ENCODE measurements at regions not wholly inside any gene's neighbourhood (a gene's known extent, or its start where the extent isn't known, plus 50 kb on each side); places are given as distances from the start of the nearest gene placed in this dataset.

DNA sequence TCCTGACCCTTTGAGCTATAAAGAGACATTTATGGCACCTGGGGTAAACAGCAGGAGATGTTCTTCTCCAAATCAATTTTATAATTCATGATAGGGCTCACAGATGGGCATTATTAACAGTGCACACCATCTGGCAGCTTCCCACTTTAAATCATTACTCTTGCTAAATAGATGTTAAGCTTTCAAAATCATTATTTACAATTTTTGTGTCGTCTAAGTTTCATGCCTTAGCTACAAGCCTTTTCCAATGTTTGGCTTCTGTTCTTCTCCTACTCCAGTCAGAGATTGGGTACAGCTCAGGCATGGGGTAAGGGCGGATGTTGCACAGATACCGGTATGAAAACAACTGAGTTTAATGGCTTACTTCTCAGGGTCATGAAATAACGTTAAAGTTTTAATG is 120.9 kb upstream of the PFN2 start:
- H4K8ac ChIP-seq (replicated peaks; ENCODE audit: insufficient read length, low read depth, low read length): no peak overlapping the region
- H3K4ac ChIP-seq (ENCODE audit: low read depth, low read length): no peak overlapping the region
- no peak overlapping the region for H2BK120ac ChIP-seq (ENCODE audit: low read depth, low read length, poor library complexity, severe bottlenecking)
- no peak overlapping the region for H3K27ac ChIP-seq (ENCODE audit: insufficient read length, low read depth, low read length)
- DNase-seq: no peak
- no peak overlapping the region for H3K9ac ChIP-seq (ENCODE audit: extremely low read depth, insufficient read length, low read length)
- Mint-ChIP-seq H3K27ac (no peak overlapping the region), H3K9me3 (peaks cover 0 to 6% of the 10 kb centered on the region in 2 experiments; a peak in 1 of 5 replicates), H3K36me3 (ENCODE audit: insufficient read depth in 1 of 3, low read depth in 3 of 3) (no peaks in the 10 kb centered on the region), H3K4me1 (peaks cover 18 to 28% of the 10 kb centered on the region in 2 experiments), H3K27me3 (ENCODE audit: low read depth) (0 out of 2 replicates have a peak, but pooled peaks cover 2% of the 10 kb centered on the region), H3K4me3 (no peak overlapping the region)
- WGBS (ENCODE audit: extremely low coverage, insufficient read length, low lambda C conversion rate): no CpG with 5 or more reads among the region's 4 CpGs
- H3K79me1 ChIP-seq (ENCODE audit: insufficient read depth, low read depth, low read length, poor library complexity, severe bottlenecking): no peaks in the 10 kb centered on the region
- TF ChIP-seq, protein P1, sequence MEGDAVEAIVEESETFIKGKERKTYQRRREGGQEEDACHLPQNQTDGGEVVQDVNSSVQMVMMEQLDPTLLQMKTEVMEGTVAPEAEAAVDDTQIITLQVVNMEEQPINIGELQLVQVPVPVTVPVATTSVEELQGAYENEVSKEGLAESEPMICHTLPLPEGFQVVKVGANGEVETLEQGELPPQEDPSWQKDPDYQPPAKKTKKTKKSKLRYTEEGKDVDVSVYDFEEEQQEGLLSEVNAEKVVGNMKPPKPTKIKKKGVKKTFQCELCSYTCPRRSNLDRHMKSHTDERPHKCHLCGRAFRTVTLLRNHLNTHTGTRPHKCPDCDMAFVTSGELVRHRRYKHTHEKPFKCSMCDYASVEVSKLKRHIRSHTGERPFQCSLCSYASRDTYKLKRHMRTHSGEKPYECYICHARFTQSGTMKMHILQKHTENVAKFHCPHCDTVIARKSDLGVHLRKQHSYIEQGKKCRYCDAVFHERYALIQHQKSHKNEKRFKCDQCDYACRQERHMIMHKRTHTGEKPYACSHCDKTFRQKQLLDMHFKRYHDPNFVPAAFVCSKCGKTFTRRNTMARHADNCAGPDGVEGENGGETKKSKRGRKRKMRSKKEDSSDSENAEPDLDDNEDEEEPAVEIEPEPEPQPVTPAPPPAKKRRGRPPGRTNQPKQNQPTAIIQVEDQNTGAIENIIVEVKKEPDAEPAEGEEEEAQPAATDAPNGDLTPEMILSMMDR (conservative IDR thresholded peaks at IDR 0.05): no peak
- H3T11ph ChIP-seq (ENCODE audit: low read length): no peak overlapping the region
- H3K23me2 ChIP-seq (ENCODE audit: insufficient read length, low read depth, low read length, poor library complexity, severe bottlenecking): no peaks in the 10 kb centered on the region
- H3K4me2 ChIP-seq (ENCODE audit: insufficient read depth, insufficient read length, low read length): no peak overlapping the region
- H4K20me1 ChIP-seq (ENCODE audit: control insufficient read depth, insufficient read depth, insufficient read length): no peaks in the 10 kb centered on the region
- no peak overlapping the region for H2BK15ac ChIP-seq (ENCODE audit: low read depth, low read length)
- H2BK20ac ChIP-seq (ENCODE audit: low read depth, low read length, poor library complexity, severe bottlenecking): no peak overlapping the region
- H2AFZ ChIP-seq (ENCODE audit: low read length): no peak overlapping the region
- no peak overlapping the region for H4K5ac ChIP-seq (ENCODE audit: insufficient read length, low read depth, low read length)
- no peak overlapping the region for H3K56ac ChIP-seq (ENCODE audit: insufficient read length, low read depth, low read length)
- no peaks in the 10 kb centered on the region for H3K9me3 ChIP-seq (ENCODE audit: control insufficient read depth, low read depth, low read length)
- no peak overlapping the region for H3K18ac ChIP-seq (ENCODE audit: insufficient read length, low read depth, low read length)
- H2BK5ac ChIP-seq (ENCODE audit: insufficient read length, low read length): no peak overlapping the region
- no peak overlapping the region for H3K23ac ChIP-seq (ENCODE audit: insufficient read length, low read depth, low read length)
- no peak overlapping the region for H2AK5ac ChIP-seq (ENCODE audit: insufficient read length, low read length)
- H3K79me2 ChIP-seq (ENCODE audit: insufficient read depth, low read length): no peaks in the 10 kb centered on the region
- H2BK12ac ChIP-seq (ENCODE audit: insufficient read length, low read depth, low read length): no peak overlapping the region
- H3K4me1 ChIP-seq (ENCODE audit: insufficient read depth, low read length): peaks cover 5% of the 10 kb centered on the region; the same call in 1 of the 2 replicates
- H3K27me3 ChIP-seq (ENCODE audit: insufficient read depth, low read length): no peaks in the 10 kb centered on the region
- no peak overlapping the region for H4K91ac ChIP-seq (ENCODE audit: insufficient read length, low read depth, low read length)
- no peak overlapping the region for H3K14ac ChIP-seq (ENCODE audit: insufficient read depth, low read length)
